Dermis blood vessel endothelial cell (primary cell): ENCODE measurements at regions not wholly inside any gene's neighbourhood (a gene's known extent, or its start where the extent isn't known, plus 50 kb on each side); places are given as distances from the start of the nearest gene placed in this dataset.

Experiments
- DNase-seq: peaks from one replicate; pipeline ENCODE4 v3.0.0; 2010

- no peak for DNase-seq
Observed at GRCh38 chr5:152337484-152337883, 67.6 kb downstream of the NMUR2 start.

- no peak for DNase-seq
Observed at GRCh38 chr5:152335461-152335860, 69.6 kb downstream of the NMUR2 start.

GRCh38 chr5:152332716-152333460, 72.2 kb downstream of the NMUR2 start:
- DNase-seq, result no peak

GRCh38 chr5:152331718-152332117, 73.4 kb downstream of the NMUR2 start:
- no peak for DNase-seq

- no peak for DNase-seq
Observed at GRCh38 chr5:152331006-152331405, 74.1 kb downstream of the NMUR2 start.

- DNase-seq, result no peak
Observed at GRCh38 chr5:152329761-152330283, 75.3 kb downstream of the NMUR2 start.

- no peak for DNase-seq
Observed at GRCh38 chr5:152329207-152329606, 75.9 kb downstream of the NMUR2 start.

GRCh38 chr5:152315942-152316341, 89.1 kb downstream of the NMUR2 start:
- DNase-seq, result no peak

GRCh38 chr5:152314196-152314829, 90.8 kb downstream of the NMUR2 start:
- DNase-seq, result no peak

- DNase-seq, result no peak
Observed at GRCh38 chr5:152309926-152310450, 95.1 kb downstream of the NMUR2 start.

GRCh38 chr5:152306386-152306785, 98.7 kb downstream of the NMUR2 start:
- no peak for DNase-seq

- DNase-seq, result no peak
Observed at GRCh38 chr5:152305525-152305924, 99.6 kb downstream of the NMUR2 start.

- no peak for DNase-seq
Observed at GRCh38 chr5:152303841-152304240, 101.2 kb downstream of the NMUR2 start.

- no peak for DNase-seq
Observed at GRCh38 chr5:152297866-152298265, 107.2 kb downstream of the NMUR2 start.

GRCh38 chr5:152293189-152293588, 111.9 kb downstream of the NMUR2 start:
- DNase-seq, result no peak

- DNase-seq, result no peak
Observed at GRCh38 chr5:152290181-152290580, 114.9 kb downstream of the NMUR2 start.

- DNase-seq, result no peak
Observed at GRCh38 chr5:152288917-152289595, 116.0 kb downstream of the NMUR2 start.

GRCh38 chr5:152288499-152288898, 116.6 kb downstream of the NMUR2 start:
- DNase-seq, result no peak

GRCh38 chr5:152285764-152286163, 119.3 kb downstream of the NMUR2 start:
- no peak for DNase-seq

- no peak for DNase-seq
Observed at GRCh38 chr5:152282331-152282730, 122.7 kb downstream of the NMUR2 start.

- DNase-seq, result no peak
Observed at GRCh38 chr5:152277936-152278335, 127.1 kb downstream of the NMUR2 start.

- no peak for DNase-seq
Observed at GRCh38 chr5:152274224-152274623, 130.9 kb downstream of the NMUR2 start.

GRCh38 chr5:152271420-152271819, 133.7 kb downstream of the NMUR2 start:
- DNase-seq, result no peak
